ENCODE measurements at regions not wholly inside any gene's neighbourhood (a gene's known extent, or its start where the extent isn't known, plus 50 kb on each side); places are given as distances from the start of the nearest gene placed in this dataset.

- TF ChIP-seq POLR2AphosphoS5 (IDR thresholded peaks at IDR 0.05; ENCODE audit: low read depth, low read length): no peak
- no peak for TF ChIP-seq ZNF274 (IDR thresholded peaks at IDR 0.05; ENCODE audit: low read depth, low read length)
- TF ChIP-seq POLR2A (IDR thresholded peaks at IDR 0.05; ENCODE audit: borderline replicate concordance, extremely low read depth, insufficient read depth, insufficient read length): no peak
Measured at GRCh38 chr13:80180740-80181355, 160.1 kb downstream of the SPRY2 start.
